A673 (cell line): ENCODE measurements at regions not wholly inside any gene's neighbourhood (a gene's known extent, or its start where the extent isn't known, plus 50 kb on each side); places are given as distances from the start of the nearest gene placed in this dataset.
A peak's percentile ranks its signal among the peaks of the same experiment; 100 is the strongest.

Experiments
- BruUV-seq: library from RNA; stranded (reverse); fragments of 400-500 nt; replicated peaks from 2 replicates; lab custom pipeline; 2021; lab: Mats Ljungman, UMichigan
- CTCF ChIA-PET: fragments of 300-600 bp; sonication (Branson Sonifier 250); formaldehyde crosslinking; loops from one replicate; lab custom pipeline; 2022; ENCODE audit warnings: antibody characterized with exemption; lab: Charles Lee
- POLR2A ChIA-PET: fragments of 300-600 bp; sonication (Branson Sonifier 250); formaldehyde crosslinking; loops from one replicate; lab custom pipeline; 2022; ENCODE audit warnings: antibody characterized with exemption; ENCODE audit not compliant: low non-redundant PET; lab: Charles Lee
- DNase-seq: peaks from one replicate; pipeline ENCODE4 v3.0.0-alpha.2; 2015; ENCODE audit warnings: low spot score
- H3K27ac ChIP-seq: fragments of 200-600 bp; sonication (generic); 2 replicates; pipeline ENCODE4 v1.5.1; 2016; ENCODE audit warnings: mixed run types, low read depth, mild to moderate bottlenecking, mixed read lengths, antibody characterized with exemption, low read length; ENCODE audit not compliant: poor library complexity, severe bottlenecking
- H3K27me3 ChIP-seq: fragments of 200-600 bp; sonication (generic); replicated peaks from 2 replicates; pipeline ENCODE4 v1.6.1; 2017; ENCODE audit warnings: mixed run types, low read depth, mild to moderate bottlenecking, mixed read lengths, antibody characterized with exemption, low read length; ENCODE audit not compliant: insufficient read depth, poor library complexity
- H3K36me3 ChIP-seq: fragments of 200-600 bp; sonication (generic); 2 replicates; pipeline ENCODE4 v1.6.1; 2016; ENCODE audit warnings: mixed run types, mild to moderate bottlenecking, mixed read lengths, antibody characterized with exemption, low read length; ENCODE audit not compliant: insufficient read depth, poor library complexity, severe bottlenecking
- H3K4me1 ChIP-seq: fragments of 200-600 bp; sonication (generic); 2 replicates; pipeline ENCODE4 v1.6.1; 2017; ENCODE audit warnings: mixed run types, mild to moderate bottlenecking, mixed read lengths, antibody characterized with exemption, low read length; ENCODE audit not compliant: insufficient read depth, poor library complexity, severe bottlenecking
- H3K4me3 ChIP-seq: fragments of 200-600 bp; sonication (generic); 2 replicates; pipeline ENCODE4 v1.5.1; 2016; ENCODE audit warnings: low read depth, mixed run types, mild to moderate bottlenecking, mixed read lengths, low read length; ENCODE audit not compliant: poor library complexity, severe bottlenecking
- H3K9me3 ChIP-seq: fragments of 200-600 bp; sonication (generic); 2 replicates; pipeline ENCODE4 v1.6.1; 2016; ENCODE audit warnings: mixed run types, low read depth, mild to moderate bottlenecking, mixed read lengths, antibody characterized with exemption, low read length; ENCODE audit not compliant: poor library complexity, severe bottlenecking
- CTCF ChIP-seq: fragments of 300-800, 200-600 bp; sonication (generic); conservative IDR thresholded peaks from 2 replicates; pipeline ENCODE4 v1.5.1; 2017; ENCODE audit warnings: low read depth, mild to moderate bottlenecking, antibody characterized with exemption, low read length, moderate library complexity, mixed read lengths
- EZH2 ChIP-seq: fragments of 200-600 bp; sonication (generic); IDR thresholded peaks from 2 replicates; pipeline ENCODE4 v1.6.1; 2017; ENCODE audit warnings: borderline replicate concordance, low read depth, mild to moderate bottlenecking, mixed read lengths, antibody characterized with exemption, low read length; ENCODE audit not compliant: poor library complexity, severe bottlenecking
- intact Hi-C: fragments of 100-400 bp; cut with micrococcal nuclease; formaldehyde crosslinking; loops from one replicate; pipeline ENCODE4 v1.10.0; 2022; ENCODE audit not compliant: unreplicated experiment

- intact Hi-C loops, result no loop called here
- DNase-seq, result no peak
- CTCF ChIA-PET, result no interaction called here
- POLR2A ChIA-PET, result no interaction called here
- no TSS peak for BruUV-seq
- TF ChIP-seq EZH2 (no peak), CTCF (no peak)
- H3K36me3 ChIP-seq, result no peaks in the 10 kb centered on the region
- peaks cover 71% of the 10 kb centered on the region for H3K27me3 ChIP-seq
- no peak overlapping the region for H3K27ac ChIP-seq
- H3K4me3 ChIP-seq, result no peak overlapping the region
- peaks cover 4% of the 10 kb centered on the region for H3K4me1 ChIP-seq
- no peaks in the 10 kb centered on the region for H3K9me3 ChIP-seq
Observed at GRCh38 chr13:97654236-97654635, 220.3 kb downstream of the RAP2A start.

- intact Hi-C loops, result loop anchor here (2.0 kb wide), 1 partner anchor 220 kb away; no protein-coding TSS in a partner anchor
- TF ChIP-seq EZH2 (no peak), CTCF (no peak)
- DNase-seq, result peak; percentile 86
- ChIA-PET POLR2A (no interaction called here), CTCF (interaction anchor here (1.5 kb wide), 1 partner anchor 225 kb away, joined by 4 read pairs; no protein-coding TSS in a partner anchor)
- no TSS peak for BruUV-seq
- H3K4me1 ChIP-seq, result peaks cover 6% of the 10 kb centered on the region
- no peak overlapping the region for H3K4me3 ChIP-seq
- H3K27ac ChIP-seq, result no peak overlapping the region
- no peaks in the 10 kb centered on the region for H3K36me3 ChIP-seq
- H3K9me3 ChIP-seq, result no peaks in the 10 kb centered on the region
- peaks cover 74% of the 10 kb centered on the region for H3K27me3 ChIP-seq
Observed at GRCh38 chr13:97658556-97658955, 224.6 kb downstream of the RAP2A start.

GRCh38 chr13:97659602-97660001 is 225.6 kb downstream of the RAP2A start:
- CTCF ChIA-PET, result interaction anchor here (1.5 kb wide), 1 partner anchor 226 kb away, joined by 4 read pairs; no protein-coding TSS in a partner anchor
- intact Hi-C loops, result loop anchor here (2.0 kb wide), 1 partner anchor 221 kb away; no protein-coding TSS in a partner anchor

More at GRCh38 chr13:97659602-97660001, 225.6 kb downstream of the RAP2A start:
- BruUV-seq, result no TSS peak
- TF ChIP-seq CTCF (peak; percentile 58), EZH2 (no peak)
- Histone ChIP-seq H3K27ac (no peak overlapping the region), H3K36me3 (no peaks in the 10 kb centered on the region), H3K4me1 (peaks cover 6% of the 10 kb centered on the region), H3K9me3 (no peaks in the 10 kb centered on the region), H3K4me3 (no peak overlapping the region), H3K27me3 (peaks cover 73% of the 10 kb centered on the region)
- DNase-seq, result peak; percentile 31
- POLR2A ChIA-PET, result no interaction called here
